GOT3 (cell line): ENCODE measurements at regions not wholly inside any gene's neighbourhood (a gene's known extent, or its start where the extent isn't known, plus 50 kb on each side); places are given as distances from the start of the nearest gene placed in this dataset.

ENCODE experiments used
- DNase-seq: peaks from one replicate; lab custom pipeline; 2025; ENCODE audit warnings: mixed read lengths; lab: John Stamatoyannopoulos, UW

- no peak for DNase-seq
These were observed 113.5 kb upstream of the C10orf90 start for GRCh38 chr10:126783806-126784557.

DNA sequence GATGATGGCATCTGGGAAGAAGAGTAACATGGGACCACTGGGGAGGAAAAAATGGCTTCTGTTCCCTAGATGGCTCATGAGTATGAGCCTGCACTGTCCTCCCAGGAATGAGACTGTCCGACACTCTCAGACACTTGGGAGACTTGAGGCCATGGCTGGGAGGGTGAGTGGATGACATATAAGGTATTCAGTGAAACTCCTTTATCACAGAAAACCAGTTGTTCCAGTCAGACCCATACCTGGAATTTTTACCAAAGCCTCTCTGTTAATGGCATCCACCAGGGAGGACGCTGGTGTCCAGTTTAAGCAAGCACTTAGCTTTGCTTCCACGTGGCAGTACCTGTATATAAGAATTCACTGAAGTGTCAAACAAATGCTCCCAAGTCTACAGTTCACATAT is 116.7 kb upstream of the C10orf90 start:
- no peak for DNase-seq

DNA sequence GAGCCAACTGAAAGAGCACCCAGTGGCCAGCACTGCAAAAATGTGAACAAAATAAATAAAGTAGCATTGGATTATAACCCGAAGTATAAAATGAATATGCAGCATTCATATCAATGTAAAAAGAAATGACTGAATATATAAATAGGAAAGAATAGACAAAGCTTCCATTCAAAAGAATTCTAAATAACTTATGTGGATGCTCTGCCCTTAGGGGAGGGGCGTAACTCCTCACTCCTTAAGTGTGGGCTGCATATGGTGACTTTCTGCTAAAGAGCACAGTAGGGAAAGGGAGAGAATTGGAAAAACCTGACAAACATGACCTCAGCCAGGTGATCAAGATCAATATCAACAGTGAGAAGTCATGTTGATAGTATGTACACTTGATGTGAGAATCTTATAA is 109.9 kb upstream of the DOCK1 start:
- DNase-seq: no peak

- DNase-seq: no peak
These were observed 106.6 kb upstream of the DOCK1 start for GRCh38 chr10:126798649-126799048.

DNA sequence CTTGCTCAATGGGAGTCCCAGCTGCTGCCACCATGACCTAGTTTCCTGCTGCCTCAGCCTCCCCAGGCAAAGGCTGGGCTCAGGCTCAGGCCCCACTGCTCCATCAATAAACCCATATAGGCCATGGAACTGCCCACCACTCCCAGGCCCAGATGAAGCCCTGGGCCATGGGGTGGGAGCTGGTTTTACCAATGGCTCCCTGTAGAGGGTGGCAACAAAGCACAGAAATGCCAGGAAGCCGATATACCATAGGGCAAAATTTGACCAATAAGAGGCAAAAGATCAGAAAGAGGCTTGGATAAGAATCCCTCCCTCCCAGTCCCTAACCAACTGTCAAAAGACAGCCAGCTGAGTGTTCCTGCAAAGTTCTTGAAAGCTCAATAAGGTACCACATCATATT is 101.8 kb upstream of the DOCK1 start:
- DNase-seq: no peak

GRCh38 chr10:126804396-126804795 is 100.8 kb upstream of the DOCK1 start:
- no peak for DNase-seq

DNA sequence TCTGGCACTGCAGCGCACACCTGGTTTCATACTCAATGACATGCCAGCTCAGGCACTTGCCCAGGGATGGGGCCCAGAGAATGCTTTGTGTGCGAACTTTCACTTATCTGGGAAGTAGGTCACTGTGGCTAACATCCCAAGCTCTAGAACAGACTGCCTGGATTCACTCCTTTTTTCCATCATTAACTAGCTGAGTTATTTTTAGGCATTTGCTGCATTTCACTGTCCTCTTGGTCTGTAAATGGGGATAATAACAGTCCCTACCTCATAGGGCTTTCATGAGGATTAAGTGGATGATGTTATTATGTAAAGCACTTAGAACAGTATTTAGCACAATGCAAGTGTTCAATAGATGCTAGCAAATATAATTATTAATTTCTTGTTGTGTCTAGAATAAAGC is 98.7 kb upstream of the DOCK1 start:
- no peak for DNase-seq

DNA sequence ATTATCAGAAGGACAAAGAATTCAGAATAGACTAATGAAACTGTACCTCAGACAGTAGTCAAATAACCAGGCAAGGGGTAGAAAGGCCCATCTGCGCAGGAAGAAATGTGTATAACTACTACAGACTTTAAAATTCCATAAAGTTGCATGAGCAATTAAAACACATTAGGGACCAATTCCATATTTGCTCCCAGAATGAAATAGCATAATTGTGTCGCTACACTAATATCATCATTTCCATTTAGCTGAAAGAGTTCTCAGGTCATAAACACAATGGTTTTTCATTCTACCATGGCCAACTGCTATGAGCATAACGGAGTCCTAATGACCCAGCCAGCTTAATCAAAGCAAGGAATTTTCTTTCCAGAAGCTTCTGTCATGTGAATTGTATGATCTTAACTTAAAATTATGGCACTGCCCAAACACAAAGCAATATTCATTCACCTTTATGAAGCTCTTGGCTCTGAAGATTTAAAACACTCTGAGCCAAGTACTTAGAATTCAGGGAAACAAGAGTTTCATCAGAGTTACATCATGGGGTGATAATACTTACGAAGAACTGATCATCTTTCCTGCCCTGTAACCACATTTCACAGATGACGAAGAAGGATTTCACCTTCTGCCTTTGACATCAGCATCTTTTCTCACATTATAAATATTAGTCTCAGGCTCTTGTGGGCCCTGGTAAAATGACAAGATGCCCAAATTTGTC is 98.1 kb upstream of the DOCK1 start:
- no peak for DNase-seq

GRCh38 chr10:126808103-126808502 is 97.1 kb upstream of the DOCK1 start:
- DNase-seq: no peak

GRCh38 chr10:126813432-126813831 is 91.8 kb upstream of the DOCK1 start:
- DNase-seq: no peak

- DNase-seq: no peak
These were observed 71.7 kb upstream of the DOCK1 start for GRCh38 chr10:126833542-126833941.

- DNase-seq: no peak
These were observed 69.2 kb upstream of the DOCK1 start for GRCh38 chr10:126836009-126836408.

GRCh38 chr10:126838316-126838715 is 66.9 kb upstream of the DOCK1 start:
- DNase-seq: no peak

- DNase-seq: no peak
These were observed 66.0 kb upstream of the DOCK1 start for GRCh38 chr10:126839094-126839761.

DNA sequence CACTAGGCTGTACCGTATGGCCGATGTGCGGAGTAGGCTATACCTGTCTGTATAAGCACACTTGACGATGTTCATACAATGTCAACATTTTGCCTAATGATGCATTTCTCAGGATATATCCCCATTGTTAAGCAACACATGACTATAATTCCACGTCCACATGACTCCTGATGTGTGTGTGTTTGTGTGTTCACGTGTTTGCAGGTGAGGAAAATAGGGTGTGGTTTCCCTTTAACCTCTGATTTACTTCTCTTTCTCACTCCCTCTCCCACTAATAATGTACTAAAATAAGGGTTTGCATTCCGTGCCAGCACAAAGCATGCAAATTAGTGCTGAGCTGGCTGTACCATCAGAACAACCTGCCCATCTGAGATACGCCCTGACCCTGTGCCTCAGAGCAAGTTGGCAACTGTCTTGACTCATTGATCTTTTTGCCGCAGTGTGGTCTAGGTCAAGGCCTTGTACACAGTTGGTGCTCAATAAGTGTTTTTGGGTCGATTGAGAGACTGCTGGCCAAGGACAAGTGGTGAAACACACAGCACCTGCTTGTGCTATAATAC is 64.6 kb upstream of the DOCK1 start:
- no peak for DNase-seq

DNA sequence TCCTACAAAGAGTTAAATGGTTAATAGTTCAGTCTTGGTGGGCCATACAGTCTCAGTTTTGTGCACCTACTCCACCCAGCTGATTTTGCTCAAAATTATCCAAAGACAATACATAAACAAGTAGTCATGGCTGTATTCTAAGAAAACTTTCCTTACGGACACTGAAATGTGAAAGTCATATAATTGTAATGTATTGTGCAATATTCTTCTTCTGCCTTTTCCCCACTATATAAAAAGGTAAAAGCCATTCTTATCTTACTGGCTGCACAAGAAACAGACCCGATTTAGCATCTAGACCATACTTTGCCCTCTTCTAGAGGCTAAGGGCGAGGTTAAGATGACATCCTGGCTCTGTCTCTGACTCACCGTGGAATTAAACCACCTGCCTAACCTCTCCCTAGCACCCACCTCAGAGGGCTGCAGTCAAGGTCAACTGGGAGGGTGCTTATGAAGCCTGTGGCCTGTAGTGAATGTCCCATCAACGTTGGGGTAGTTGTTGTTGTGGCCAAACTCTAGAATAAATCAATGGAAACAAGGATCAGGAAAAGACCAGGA is 63.8 kb upstream of the DOCK1 start:
- no peak for DNase-seq

- no peak for DNase-seq
These were observed 62.9 kb upstream of the DOCK1 start for GRCh38 chr10:126842356-126842755.

DNA sequence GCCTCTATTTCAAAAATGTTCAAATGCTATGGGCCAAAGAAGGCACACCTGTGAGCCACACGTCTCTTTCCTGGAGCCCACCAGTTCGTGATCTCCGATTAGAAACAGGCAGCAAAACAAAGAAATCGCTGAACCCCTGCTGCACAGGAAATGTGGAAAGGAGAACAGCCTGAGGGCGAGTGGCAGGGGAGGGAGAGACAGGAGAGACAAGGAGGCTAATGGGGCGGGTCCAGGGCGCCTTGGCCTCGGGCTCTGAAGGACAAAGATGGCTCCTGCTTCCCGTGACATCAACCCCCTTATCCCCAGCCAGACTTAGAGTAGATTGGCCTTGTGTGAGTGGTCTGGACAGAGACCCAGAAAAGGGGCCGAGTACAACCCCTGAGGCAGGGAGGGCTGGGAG is 62.4 kb upstream of the DOCK1 start:
- no peak for DNase-seq

DNA sequence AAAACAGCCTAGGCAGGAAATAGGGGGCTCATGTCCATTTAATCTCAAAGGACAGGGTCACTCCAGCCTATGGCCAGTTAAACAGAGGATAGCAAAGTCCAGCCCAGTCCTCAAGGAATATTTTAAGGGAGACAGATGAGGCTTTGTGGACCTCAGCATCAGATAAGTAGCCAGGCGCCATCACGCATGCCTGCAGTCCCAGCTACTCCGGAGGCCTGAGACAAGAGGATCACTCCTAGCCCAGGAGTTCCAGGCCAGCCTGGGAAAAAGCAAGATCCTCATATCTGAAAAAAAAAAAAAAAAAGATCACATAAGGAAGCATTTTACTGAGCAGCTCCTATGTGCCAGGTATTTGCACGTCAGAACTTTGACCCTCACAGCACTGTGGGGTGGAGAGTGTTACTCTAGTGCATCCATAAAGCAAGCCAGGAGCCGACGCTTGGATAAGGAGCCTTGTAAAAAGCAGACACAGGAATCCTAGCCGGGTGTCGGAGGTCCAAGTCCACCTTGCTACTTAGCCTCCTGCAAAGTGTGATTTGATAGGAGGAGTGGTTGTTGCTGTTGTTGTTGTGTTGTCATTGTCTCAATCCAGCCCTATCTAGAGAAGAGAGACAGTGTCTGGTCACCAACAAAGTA is 61.8 kb upstream of the DOCK1 start:
- DNase-seq: no peak

- no peak for DNase-seq
These were observed 60.8 kb upstream of the DOCK1 start for GRCh38 chr10:126844406-126844805.

DNA sequence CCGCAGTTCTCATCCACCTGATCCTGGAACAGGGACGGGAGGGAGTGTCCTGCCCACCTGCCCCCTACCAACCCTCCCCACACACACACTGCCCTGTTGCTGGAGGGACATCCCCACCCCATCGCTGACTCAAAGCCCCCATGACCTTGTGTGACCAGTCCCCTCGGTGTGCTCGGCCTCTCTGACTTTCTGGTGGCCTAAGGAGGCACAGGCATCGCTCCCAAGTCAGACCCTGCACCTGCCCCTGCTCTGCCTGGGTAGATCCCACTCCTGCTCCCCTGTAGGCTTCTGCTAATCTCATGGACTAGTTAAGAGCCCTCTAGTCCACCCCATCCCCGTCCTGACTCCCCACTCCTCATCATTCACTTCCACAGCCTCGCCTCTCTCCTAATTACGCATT is 58.8 kb upstream of the DOCK1 start:
- DNase-seq: no peak

GRCh38 chr10:126846959-126847358 is 58.3 kb upstream of the DOCK1 start:
- no peak for DNase-seq
